ENCODE measurements at regions not wholly inside any gene's neighbourhood (a gene's known extent, or its start where the extent isn't known, plus 50 kb on each side); places are given as distances from the start of the nearest gene placed in this dataset.

- DNase-seq (ENCODE audit: extremely low read depth, low read depth) = peak; percentile 10
- TF ChIP-seq CTCF (IDR thresholded peaks at IDR 0.05; ENCODE audit: low read depth, low read length) = peak; percentile 76
Observed at GRCh38 chr6:119978274-119978889, 628.8 kb upstream of the MAN1A1 start.

GRCh38 chr6:119974430-119975159 is 625.0 kb upstream of the MAN1A1 start:
- no peak for TF ChIP-seq CTCF (IDR thresholded peaks at IDR 0.05; ENCODE audit: low read depth, low read length)
- DNase-seq (ENCODE audit: extremely low read depth, low read depth) = no peak

GRCh38 chr6:119966484-119966883 is 616.9 kb upstream of the MAN1A1 start:
- no peak for TF ChIP-seq CTCF (IDR thresholded peaks at IDR 0.05; ENCODE audit: low read depth, low read length)
- no peak for DNase-seq (ENCODE audit: extremely low read depth, low read depth)

- DNase-seq (ENCODE audit: extremely low read depth, low read depth) = no peak
- TF ChIP-seq CTCF (IDR thresholded peaks at IDR 0.05; ENCODE audit: low read depth, low read length) = no peak
Observed at GRCh38 chr6:119965900-119966299, 616.3 kb upstream of the MAN1A1 start.

- no peak for TF ChIP-seq CTCF (IDR thresholded peaks at IDR 0.05; ENCODE audit: low read depth, low read length)
- no peak for DNase-seq (ENCODE audit: extremely low read depth, low read depth)
Observed at GRCh38 chr6:119965008-119965407, 615.4 kb upstream of the MAN1A1 start.

GRCh38 chr6:119962505-119962904 is 612.9 kb upstream of the MAN1A1 start:
- no peak for TF ChIP-seq CTCF (IDR thresholded peaks at IDR 0.05; ENCODE audit: low read depth, low read length)
- no peak for DNase-seq (ENCODE audit: extremely low read depth, low read depth)

- DNase-seq (ENCODE audit: extremely low read depth, low read depth) = no peak
- no peak for TF ChIP-seq CTCF (IDR thresholded peaks at IDR 0.05; ENCODE audit: low read depth, low read length)
Observed at GRCh38 chr6:119961450-119961849, 611.9 kb upstream of the MAN1A1 start.

Data from AG09319 (cell line).